ENCODE measurements at regions not wholly inside any gene's neighbourhood (a gene's known extent, or its start where the extent isn't known, plus 50 kb on each side); places are given as distances from the start of the nearest gene placed in this dataset.
A peak's percentile ranks its signal among the peaks of the same experiment; 100 is the strongest.

- no peak for DNase-seq
These were observed 98.2 kb upstream of the SLC22A11 start for GRCh38 chr11:64457416-64458010.

GRCh38 chr11:64458997-64459396 is 96.7 kb upstream of the SLC22A11 start:
- no peak for DNase-seq

DNA sequence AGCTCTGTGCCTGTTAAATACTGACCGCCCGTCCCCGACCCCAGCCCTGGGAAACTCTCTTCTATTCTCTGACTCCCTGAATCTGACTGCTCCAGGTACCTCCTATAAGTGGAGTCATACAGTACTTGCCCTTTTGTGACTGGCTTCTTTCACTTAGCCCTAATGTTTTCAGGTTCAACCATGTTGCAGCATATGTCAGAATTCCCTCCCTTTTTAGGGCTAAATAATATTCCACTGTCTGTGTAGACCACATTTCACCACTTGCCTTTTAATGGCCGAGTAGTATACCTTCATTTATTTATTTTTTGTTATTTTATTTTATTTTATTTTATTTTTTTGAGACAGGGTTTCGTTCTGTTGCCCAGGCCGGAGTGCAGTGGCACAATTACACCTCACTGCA is 96.1 kb upstream of the SLC22A11 start:
- no peak for DNase-seq

GRCh38 chr11:64461081-64461480 is 94.7 kb upstream of the SLC22A11 start:
- DNase-seq = no peak

- DNase-seq = no peak
These were observed 89.5 kb upstream of the SLC22A11 start for GRCh38 chr11:64466115-64466718.

- no peak for DNase-seq
These were observed 86.5 kb upstream of the SLC22A11 start for GRCh38 chr11:64469288-64469687.

DNA sequence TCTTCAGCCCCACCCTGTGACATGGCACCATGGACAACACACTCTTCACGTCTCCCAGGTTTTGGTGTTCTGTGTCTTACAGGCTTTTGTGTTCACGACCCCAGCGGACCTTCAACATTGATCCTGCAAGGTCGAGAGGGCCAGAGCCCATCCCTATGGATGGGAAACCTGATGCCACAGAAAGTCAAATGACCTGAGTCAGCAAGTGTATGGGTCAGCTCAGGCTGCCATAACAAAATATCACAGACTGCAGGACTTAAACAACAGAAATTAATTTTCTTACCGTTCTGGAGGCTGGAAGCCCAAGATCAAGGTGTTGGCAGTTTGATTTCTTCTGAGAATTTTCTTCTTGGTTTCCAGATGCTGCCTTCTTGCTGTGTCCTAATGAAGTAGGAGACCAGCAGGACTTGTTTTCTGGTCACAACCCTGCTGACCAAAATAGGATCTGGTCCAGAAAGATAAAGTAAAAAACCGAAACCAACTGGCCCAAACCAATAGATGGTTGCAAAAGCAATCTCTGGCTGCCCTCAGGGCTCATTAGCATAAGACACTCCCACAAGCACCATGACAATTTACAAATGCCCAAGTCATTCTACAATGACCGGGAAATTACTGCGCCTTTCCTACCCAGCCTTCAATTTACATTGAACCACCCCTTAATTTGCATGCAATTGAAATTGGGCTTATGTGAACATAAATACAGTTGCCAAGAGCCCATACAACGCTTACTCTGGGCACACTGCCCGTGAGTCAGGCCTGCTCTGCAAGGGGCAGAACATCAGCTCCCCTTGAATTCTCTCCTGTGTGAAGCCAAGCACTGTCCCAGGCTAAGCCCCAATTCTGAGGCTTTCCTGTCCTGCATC is 82.9 kb upstream of the SLC22A11 start:
- no peak for DNase-seq

- DNase-seq = no peak
These were observed 81.1 kb upstream of the SLC22A11 start for GRCh38 chr11:64474680-64475079.

DNA sequence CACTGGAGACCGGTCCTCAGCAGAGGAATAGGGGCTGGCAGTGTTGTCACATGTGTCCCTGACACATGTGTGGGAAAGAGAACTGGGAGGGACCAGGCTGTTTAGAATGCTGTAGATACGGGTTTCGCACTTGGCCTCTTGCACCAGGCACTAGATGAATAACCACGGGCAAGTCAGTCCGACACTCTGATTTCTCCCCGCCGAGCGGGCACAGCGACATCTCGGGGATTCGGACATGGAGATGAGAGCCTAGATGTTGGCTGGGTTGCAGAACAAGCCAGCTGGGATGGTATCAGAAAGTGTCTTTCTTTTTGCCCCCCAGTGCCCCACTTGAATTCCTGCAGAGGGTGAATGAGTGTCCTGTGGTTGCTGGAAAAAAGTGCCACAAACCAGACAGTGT is 80.6 kb upstream of the SLC22A11 start:
- no peak for DNase-seq

DNA sequence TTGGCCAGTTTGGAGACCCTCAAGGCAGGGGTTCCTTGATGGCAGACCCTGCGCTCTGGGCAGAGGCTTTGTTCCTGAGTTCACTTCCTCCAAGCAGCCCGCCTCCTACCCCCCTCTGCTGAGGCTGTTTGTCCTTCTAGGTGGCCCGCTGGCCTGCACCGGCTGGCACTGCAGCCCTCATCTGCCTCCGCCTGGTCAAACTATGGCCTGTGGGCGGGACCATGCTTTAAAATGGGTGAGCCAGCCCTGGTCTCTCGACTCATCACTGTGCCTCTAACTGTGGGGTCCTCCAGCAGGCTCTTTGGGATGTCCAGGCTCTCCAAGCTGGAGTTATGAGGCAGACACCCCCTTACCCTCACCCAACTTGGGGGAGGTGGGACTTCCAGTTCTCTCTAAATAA is 78.9 kb upstream of the SLC22A11 start:
- no peak for DNase-seq

GRCh38 chr11:64477675-64478074 is 78.1 kb upstream of the SLC22A11 start:
- no peak for DNase-seq

GRCh38 chr11:64482588-64482987 is 73.2 kb upstream of the SLC22A11 start:
- DNase-seq = no peak

DNA sequence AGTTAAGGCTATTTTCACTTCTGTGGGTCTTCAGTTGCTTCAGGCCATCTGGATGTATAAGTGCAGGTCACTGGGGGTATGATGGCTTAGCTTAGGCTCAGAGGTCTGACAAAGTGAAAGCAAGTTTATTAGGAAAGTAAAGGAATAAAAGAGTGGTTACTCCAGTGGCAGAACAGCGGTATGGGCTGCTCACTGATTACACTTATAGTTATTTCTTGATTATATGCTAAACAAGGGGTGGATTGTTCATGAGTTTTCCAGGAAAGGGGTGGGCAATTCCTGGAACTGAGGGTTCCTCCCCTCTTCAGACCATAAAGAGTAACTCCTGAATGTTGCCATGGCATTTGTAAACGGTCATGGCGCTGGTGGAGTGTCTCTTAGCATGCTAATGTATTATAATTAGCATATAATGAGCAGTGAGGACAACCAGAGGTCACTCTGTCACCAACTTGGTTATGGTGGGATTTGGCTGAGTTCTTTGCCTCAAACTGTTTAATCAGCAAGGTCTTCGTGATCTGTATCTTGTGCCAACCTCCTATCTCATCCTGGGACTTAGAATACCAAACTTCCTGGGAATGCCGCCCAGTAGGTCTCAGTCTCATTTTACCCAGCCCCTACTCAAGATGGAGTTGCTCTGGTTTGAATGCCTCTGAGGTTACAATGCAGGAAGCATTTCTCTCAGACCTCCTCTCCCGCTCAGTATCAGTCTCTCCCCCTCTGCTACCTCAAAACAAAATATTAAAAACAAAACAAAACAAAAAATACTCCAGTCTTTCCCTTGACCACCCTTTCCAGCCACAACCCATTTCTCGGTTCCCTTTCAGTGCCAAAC is 71.3 kb upstream of the SLC22A11 start:
- DNase-seq = no peak

- DNase-seq = no peak
These were observed 70.7 kb upstream of the SLC22A11 start for GRCh38 chr11:64485074-64485473.

DNA sequence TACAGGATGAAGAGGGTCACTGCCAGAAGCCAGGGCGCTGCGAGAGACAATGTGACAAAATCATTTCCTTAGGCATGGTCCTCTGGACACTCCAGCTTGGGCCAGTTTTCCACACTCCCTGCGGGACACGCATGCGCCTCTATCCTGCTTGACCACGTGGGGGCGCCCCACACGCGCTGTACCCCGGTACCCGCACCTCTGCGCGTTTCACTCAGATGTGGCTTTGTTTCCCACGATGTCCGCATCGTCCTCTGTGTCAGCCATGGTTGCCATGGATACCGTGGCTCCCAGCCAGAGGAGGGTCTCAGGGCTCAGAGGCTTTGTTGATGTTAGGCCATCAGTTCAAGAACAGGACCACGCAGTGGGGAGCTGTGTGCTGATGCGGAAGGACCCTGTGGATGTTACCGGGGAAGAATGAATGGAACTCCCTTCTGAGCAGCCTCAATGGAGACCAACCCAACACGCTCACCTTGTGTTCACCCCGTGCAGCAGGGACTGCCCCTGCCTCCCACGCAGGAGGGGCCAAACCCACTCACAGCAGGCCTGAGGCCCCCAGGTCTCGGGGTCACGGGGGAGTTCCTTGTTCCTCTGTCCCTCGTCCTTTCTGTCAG is 65.8 kb upstream of the SLC22A11 start:
- peak; percentile 53 for DNase-seq

DNA sequence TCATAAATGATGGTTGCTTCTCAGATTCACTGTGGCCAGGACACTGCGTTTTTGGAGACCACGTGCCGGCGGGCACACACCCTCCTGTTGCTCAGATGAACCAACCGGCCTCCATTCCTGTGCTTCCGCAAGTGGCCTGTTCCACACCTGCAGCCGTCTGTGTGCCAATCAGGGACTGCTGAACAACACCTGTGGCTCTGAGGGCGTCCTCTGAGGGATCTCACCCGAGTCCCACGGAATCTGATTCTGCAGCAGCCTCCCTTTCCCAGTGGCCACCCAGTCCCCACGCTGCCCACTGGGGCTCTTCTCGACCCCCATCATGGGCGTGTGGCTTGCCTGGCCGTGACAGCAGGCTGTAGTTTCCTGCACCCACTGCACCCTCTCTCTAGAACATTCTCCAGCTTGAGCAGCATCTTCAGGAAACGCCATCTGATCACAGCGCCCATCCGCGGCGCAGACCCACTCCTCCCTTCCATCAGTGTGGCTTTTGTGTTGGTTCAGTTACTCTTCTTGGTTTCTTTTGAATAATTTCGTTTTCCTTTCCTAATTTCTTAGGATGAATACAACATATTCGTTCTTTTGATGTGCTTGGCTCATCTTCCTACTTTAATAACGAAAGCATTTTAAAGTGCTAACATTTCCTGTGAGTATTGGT is 65.1 kb upstream of the SLC22A11 start:
- DNase-seq = peak; percentile 43

- no peak for DNase-seq
These were observed 63.2 kb upstream of the SLC22A11 start for GRCh38 chr11:64492561-64492960.

DNA sequence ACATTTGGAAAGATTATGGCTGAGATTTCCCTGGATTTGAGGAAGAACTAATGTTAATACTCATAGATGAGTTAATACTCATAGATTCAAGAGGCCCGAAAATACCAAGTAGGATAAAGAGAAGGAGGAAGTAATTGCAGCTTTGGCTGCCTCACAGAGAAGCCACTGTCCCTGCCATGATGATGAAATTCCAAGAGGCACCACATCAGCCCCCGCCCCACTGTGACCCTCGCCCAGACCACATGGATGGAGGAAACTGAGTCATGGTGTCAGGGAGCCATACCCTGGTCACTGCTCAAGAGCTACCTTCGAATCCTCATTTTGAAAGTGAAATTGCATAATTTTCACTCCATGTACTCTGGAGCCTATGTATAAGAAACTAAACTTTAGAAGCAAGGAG is 57.6 kb upstream of the SLC22A11 start:
- no peak for DNase-seq

DNA sequence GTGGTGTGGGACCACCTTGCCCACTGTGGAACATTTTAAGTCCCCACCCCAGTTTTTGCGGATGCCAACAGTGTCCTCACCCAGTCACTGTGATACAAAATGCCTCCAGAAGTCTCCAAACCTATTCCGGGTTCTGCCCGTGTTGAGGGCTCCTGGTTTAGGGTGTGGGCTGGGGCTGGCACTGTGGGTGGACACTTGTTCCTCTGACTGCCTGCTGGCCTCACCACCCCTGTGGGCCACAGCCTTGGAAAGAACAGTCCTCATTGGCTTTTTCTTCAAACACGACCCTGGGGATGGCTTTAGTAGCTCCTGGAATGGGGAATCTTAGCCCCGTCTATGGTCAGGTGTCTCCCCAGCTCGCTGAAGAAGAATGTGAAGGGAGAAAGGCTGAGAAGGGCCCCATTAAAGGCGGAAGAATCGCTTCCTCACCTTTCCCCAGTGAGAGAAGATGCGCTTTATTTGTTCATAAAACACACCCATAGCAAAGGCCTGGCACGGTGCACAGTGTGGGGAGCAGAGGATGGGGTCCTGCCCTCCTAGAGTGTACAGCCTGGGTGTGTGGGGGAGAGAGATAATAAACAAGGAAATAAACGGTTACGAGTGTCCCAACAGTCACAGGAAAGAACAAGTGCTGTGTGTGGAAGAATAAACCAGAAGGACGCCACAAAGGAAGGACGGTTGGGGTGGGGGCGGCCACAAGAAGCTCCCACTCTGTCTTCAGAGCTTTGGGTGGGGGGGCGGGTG is 56.3 kb upstream of the SLC22A11 start:
- DNase-seq = no peak

DNA sequence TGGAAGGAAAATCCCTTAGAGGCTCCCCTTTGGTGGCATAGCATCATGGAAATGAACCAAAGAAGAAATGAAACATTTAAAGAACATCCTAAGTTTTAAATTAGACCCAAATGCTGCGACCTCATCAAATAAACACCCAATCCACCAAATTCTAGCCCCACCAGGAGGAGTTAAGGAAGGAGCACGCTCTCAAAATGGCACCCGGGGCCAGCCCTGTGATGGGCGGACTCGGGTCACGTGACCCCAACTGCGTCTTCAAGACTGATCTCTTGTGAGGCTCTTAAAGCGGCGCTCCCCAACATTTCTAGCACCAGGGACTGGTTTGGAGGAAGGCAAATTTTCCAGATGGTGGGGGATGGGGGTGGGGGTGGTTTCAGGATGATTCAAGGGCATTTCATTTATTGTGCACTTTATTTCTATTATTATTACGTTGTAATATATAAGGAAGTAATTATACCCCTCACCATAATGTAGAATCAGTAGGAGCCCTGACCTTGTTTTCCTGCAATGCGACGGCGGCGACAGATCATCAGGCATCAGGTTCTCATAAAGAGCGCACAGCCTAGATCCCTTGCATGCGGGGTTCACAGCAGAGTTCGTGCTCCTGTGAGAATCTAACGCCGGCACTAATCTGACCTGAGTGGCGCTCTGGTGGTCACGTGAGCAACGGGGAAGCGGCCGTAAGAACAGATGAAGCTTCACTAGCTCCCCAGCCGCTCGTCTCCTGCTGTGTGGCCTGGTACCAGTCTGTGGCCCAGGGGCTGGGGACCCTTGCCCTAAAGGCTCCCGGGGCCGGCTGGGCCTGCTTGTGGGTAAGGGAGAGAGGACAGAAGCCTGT is 55.3 kb upstream of the SLC22A11 start:
- DNase-seq = peak; percentile 26
